Lower lobe of right lung (tissue), 2 donors: ENCODE measurements at regions not wholly inside any gene's neighbourhood (a gene's known extent, or its start where the extent isn't known, plus 50 kb on each side); places are given as distances from the start of the nearest gene placed in this dataset.
A peak's percentile ranks its signal among the peaks of the same experiment; 100 is the strongest.

Experiments used
- ATAC-seq, 2 donors: fragments of 200-7000 bp; cut with Tn5 transposase; one replicate each; pipeline ENCODE4 v1.9.1; 2020 to 2022; ENCODE audit warnings: mild to moderate bottlenecking in 2 of 2, moderate library complexity in 2 of 2
- DNase-seq: peaks from one replicate; pipeline ENCODE4 v3.0.0-alpha.2; 2020
- H3K27ac ChIP-seq: fragments of 200-600 bp; one replicate; pipeline ENCODE4 v1.8.0; 2022
- H3K27me3 ChIP-seq: fragments of 200-600 bp; one replicate; pipeline ENCODE4 v1.8.0; 2022; ENCODE audit warnings: low read depth
- H3K36me3 ChIP-seq: fragments of 200-600 bp; one replicate; pipeline ENCODE4 v1.8.0; 2022; ENCODE audit warnings: mild to moderate bottlenecking
- H3K4me1 ChIP-seq: fragments of 200-600 bp; one replicate; pipeline ENCODE4 v1.8.0; 2022
- H3K4me3 ChIP-seq: fragments of 200-600 bp; one replicate; pipeline ENCODE4 v1.8.0; 2022; ENCODE audit warnings: mild to moderate bottlenecking
- H3K9me3 ChIP-seq: fragments of 200-600 bp; one replicate; pipeline ENCODE4 v1.8.0; 2022
- intact Hi-C: fragments of 100-400 bp; cut with DNase I; formaldehyde crosslinking; loops from one replicate; pipeline ENCODE4 v1.11.0; 2022
- TF ChIP-seq, protein P1 (sequence below): fragments of 200-600 bp; IDR thresholded peaks from one replicate; pipeline ENCODE4 v1.8.0; 2022; ENCODE audit warnings: antibody characterized with exemption, mild to moderate bottlenecking
- donor health status: DM: no; HTN: yes; CAD: no; lungs with severe emphysema.

DNA sequence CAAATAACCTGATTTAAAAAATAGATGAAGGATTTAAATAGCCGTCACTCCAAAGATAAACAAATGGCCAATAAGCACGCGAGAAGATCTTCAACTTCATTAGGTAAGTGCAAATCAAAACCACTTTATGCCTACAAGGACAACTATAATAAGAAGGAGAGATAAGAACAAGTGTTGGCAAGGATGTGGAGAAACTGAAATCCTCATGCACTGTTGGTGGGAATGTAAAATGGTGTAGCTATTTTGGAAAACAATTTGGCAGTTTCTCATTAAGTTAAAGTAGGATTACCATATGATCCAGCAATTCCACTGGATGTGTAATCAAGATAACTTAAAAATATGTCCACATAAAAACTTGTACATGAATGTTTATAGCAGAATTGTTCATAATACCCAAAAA is 64.1 kb downstream of the CXCL12 start:
- H3K27me3 ChIP-seq: no peaks in the 10 kb centered on the region
- ATAC-seq: no peak
- intact Hi-C loops: no loop called here

DNA sequence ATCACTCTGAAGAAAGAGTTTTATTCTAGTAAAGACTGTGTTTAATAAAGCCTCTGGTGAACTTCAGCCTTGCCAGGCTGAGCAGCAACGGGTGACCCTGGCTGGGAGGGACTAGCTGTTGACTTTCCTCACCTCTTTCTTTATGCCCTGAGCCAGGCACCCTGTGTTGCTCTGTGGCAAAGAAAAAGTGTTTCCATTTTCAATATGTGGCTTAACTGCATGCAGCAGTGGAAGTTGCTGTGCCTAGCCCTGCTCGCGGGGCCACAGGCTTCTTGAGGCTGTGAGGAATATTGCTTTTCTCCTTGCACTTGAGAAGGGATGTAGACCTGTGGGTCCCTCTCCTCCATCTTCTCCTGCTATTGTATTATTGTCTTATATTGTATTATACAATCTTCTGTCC is 67.0 kb downstream of the CXCL12 start:
- Histone ChIP-seq H3K27me3 (no peaks in the 10 kb centered on the region), H3K4me1 (no peaks in the 10 kb centered on the region), H3K36me3 (no peaks in the 10 kb centered on the region), H3K9me3 (no peaks in the 10 kb centered on the region), H3K4me3 (no peak overlapping the region), H3K27ac (no peak overlapping the region)
- intact Hi-C loops: no loop called here
- ATAC-seq: no peak
- no peak for DNase-seq
- TF ChIP-seq, protein P1, sequence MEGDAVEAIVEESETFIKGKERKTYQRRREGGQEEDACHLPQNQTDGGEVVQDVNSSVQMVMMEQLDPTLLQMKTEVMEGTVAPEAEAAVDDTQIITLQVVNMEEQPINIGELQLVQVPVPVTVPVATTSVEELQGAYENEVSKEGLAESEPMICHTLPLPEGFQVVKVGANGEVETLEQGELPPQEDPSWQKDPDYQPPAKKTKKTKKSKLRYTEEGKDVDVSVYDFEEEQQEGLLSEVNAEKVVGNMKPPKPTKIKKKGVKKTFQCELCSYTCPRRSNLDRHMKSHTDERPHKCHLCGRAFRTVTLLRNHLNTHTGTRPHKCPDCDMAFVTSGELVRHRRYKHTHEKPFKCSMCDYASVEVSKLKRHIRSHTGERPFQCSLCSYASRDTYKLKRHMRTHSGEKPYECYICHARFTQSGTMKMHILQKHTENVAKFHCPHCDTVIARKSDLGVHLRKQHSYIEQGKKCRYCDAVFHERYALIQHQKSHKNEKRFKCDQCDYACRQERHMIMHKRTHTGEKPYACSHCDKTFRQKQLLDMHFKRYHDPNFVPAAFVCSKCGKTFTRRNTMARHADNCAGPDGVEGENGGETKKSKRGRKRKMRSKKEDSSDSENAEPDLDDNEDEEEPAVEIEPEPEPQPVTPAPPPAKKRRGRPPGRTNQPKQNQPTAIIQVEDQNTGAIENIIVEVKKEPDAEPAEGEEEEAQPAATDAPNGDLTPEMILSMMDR: no peak

More for the DNA sequence above, 64.1 kb downstream of the CXCL12 start:
- Histone ChIP-seq H3K27ac (no peak overlapping the region), H3K9me3 (no peaks in the 10 kb centered on the region), H3K4me1 (no peaks in the 10 kb centered on the region), H3K4me3 (no peak overlapping the region), H3K36me3 (no peaks in the 10 kb centered on the region)
- DNase-seq: no peak
- TF ChIP-seq, protein P1: no peak

DNA sequence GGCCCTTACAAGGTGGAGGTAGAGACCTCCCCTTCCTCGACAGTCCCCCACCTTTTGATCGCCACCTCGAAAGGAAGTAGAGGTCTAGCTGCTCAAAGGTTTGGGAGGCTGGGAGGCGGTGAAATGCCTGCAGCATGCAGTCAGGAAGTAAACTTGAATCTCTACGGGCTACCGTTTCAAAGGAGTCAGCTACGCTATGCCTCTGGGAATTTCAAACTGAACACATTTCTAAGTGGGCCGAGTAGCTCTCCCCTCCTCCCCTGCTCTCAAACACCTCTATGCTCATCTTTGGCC is 68.0 kb downstream of the CXCL12 start:
- Histone ChIP-seq H3K36me3 (no peaks in the 10 kb centered on the region), H3K27ac (no peak overlapping the region), H3K9me3 (no peaks in the 10 kb centered on the region), H3K27me3 (no peaks in the 10 kb centered on the region), H3K4me3 (no peak overlapping the region), H3K4me1 (no peaks in the 10 kb centered on the region)
- DNase-seq (no peak), ATAC-seq (no peak)
- TF ChIP-seq, protein P1: no peak
- intact Hi-C loops: no loop called here

DNA sequence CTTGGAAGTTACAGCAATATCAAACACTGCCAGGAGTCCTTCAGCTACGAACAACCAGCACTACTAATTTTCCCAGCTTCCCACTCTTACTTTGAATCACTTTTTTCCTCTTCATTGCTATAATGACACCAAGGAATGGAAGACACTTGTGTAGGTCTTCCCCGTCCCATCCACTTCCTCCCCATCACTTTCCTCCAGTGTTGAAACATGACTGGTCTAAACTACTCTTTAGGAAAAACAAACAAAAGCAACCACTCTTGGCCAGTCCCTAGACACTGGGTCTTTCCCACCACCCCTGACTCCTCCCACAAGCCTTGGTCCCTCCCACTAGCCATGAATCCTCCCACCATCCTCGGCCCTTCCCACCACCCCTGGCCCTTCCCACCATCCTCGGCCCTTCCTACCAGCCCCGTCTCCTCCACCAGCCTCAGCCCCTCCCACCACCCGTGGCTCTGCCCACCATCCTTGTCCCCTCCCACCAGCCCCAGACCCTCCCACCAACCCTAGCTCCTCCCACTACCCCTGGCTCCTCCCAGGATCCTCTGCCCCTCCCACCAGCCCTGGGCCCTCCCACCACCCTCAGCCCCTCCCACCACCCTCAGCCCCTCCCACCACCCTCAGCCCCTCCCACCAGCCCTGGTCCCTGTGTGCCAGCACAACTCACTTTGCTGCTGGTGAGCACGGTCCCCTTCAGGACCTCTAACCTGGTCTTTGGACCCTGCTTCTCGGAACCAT is 68.5 kb downstream of the CXCL12 start:
- H3K27me3 ChIP-seq: no peaks in the 10 kb centered on the region
- no peak overlapping the region for H3K4me3 ChIP-seq
- no peaks in the 10 kb centered on the region for H3K36me3 ChIP-seq
- TF ChIP-seq, protein P1: no peak
- no peaks in the 10 kb centered on the region for H3K9me3 ChIP-seq
- ATAC-seq: peak in 1 of 2 donors; percentile 33
- H3K4me1 ChIP-seq: peaks cover 1% of the 10 kb centered on the region
- intact Hi-C loops: no loop called here
- H3K27ac ChIP-seq: no peak overlapping the region
- no peak for DNase-seq

DNA sequence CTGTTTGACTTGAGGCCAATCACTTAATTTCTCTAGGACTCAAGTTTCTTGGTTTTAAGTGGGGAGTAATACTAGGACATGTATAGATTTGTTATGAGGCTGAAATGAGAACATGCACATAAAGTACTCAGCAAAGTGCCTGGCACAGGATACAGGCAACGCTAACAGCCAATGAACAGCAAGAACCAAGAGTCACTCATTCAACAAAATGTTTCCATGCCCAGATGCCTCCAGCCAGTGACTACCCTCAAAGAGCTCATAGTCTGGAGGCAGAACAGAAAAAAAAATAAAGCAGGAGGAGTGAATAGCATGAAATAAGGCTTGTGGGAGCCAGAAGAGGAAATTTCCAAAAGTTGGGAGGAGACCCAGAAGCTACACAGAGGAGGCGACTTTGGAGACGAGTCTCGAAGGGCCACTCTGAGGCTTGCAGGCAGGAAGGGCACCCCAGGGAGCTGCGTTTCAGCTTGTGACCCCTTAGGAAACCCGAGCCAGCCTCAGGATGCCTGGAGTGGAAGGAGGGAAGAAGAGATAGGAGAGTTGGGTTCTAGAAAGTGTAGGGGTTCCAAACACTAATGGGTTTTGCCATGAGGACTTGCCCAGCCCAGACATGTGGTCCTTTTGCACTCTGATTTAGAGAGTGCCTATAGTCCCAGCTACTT is 70.0 kb downstream of the CXCL12 start:
- intact Hi-C loops: no loop called here

More for the DNA sequence above, 70.0 kb downstream of the CXCL12 start:
- Histone ChIP-seq H3K27me3 (no peaks in the 10 kb centered on the region), H3K4me1 (peaks cover 10% of the 10 kb centered on the region), H3K4me3 (no peak overlapping the region), H3K27ac (no peak overlapping the region), H3K36me3 (no peaks in the 10 kb centered on the region), H3K9me3 (no peaks in the 10 kb centered on the region)
- TF ChIP-seq, protein P1: no peak
- DNase-seq: no peak
- no peak for ATAC-seq
